ENCODE measurements at regions not wholly inside any gene's neighbourhood (a gene's known extent, or its start where the extent isn't known, plus 50 kb on each side); places are given as distances from the start of the nearest gene placed in this dataset.

- Histone ChIP-seq H3K27ac (no peak overlapping the region), H3K36me3 (ENCODE audit: low read depth) (no peaks in the 10 kb centered on the region), H3K4me1 (replicated peaks; ENCODE audit: insufficient read depth) (no peaks in the 10 kb centered on the region), H3K27me3 (ENCODE audit: insufficient read depth, low read depth) (no peaks in the 10 kb centered on the region), H3K9me2 (ENCODE audit: insufficient read depth) (no peaks in the 10 kb centered on the region; the same call in 1 of the 2 replicates), H3K4me3 (no peak overlapping the region), H3K9me3 (ENCODE audit: insufficient read depth, low read depth) (no peaks in the 10 kb centered on the region), H3K4me2 (no peak overlapping the region), H3K79me2 (ENCODE audit: low read depth) (no peaks in the 10 kb centered on the region), H4K20me1 (ENCODE audit: insufficient read depth) (no peaks in the 10 kb centered on the region), H2AFZ (no peak overlapping the region), H3F3A (ENCODE audit: insufficient read depth, low read depth) (no peaks in the 10 kb centered on the region)
- DNase-seq: no peak
- ChIA-PET POLR2A (ENCODE audit: unreplicated experiment) (no interaction called here), CTCF (no interaction called here)
- TF ChIP-seq, protein P1, sequence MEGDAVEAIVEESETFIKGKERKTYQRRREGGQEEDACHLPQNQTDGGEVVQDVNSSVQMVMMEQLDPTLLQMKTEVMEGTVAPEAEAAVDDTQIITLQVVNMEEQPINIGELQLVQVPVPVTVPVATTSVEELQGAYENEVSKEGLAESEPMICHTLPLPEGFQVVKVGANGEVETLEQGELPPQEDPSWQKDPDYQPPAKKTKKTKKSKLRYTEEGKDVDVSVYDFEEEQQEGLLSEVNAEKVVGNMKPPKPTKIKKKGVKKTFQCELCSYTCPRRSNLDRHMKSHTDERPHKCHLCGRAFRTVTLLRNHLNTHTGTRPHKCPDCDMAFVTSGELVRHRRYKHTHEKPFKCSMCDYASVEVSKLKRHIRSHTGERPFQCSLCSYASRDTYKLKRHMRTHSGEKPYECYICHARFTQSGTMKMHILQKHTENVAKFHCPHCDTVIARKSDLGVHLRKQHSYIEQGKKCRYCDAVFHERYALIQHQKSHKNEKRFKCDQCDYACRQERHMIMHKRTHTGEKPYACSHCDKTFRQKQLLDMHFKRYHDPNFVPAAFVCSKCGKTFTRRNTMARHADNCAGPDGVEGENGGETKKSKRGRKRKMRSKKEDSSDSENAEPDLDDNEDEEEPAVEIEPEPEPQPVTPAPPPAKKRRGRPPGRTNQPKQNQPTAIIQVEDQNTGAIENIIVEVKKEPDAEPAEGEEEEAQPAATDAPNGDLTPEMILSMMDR (conservative IDR thresholded peaks at IDR 0.05): no peak
- TF ChIP-seq EZH2 (IDR thresholded peaks at IDR 0.05; ENCODE audit: low read depth): no peak
- no TSS peak for BruUV-seq (replicated peaks)
- intact Hi-C loops (cut with micrococcal nuclease; ENCODE audit: unreplicated experiment): no loop called here
These were observed 155.6 kb upstream of the DAAM1 start for GRCh38 chr14:59032826-59033225.

DNA sequence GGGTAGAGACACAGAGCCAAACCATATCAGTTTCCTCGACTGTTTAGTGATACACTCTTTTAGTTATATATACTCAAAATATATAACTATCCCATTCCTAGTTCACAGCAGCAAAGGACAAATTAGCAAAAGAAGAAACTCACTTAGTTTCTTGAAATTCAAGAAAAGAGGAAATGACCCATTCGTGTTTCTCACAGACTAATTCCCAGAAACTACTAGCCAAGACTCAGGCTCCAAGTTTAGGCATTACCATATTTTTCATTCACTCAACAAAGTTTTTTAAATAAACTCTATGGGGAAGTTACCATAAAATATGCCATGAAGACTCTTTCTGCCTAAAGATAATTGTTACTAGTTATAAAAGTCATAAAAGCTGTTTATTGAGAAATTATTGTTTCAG is 152.3 kb upstream of the DAAM1 start:
- no peak overlapping the region for H3K27ac ChIP-seq
- intact Hi-C loops (cut with micrococcal nuclease; ENCODE audit: unreplicated experiment): no loop called here
- H3F3A ChIP-seq (ENCODE audit: insufficient read depth, low read depth): no peaks in the 10 kb centered on the region
- H3K4me1 ChIP-seq (replicated peaks; ENCODE audit: insufficient read depth): no peaks in the 10 kb centered on the region
- no peaks in the 10 kb centered on the region for H4K20me1 ChIP-seq (ENCODE audit: insufficient read depth)
- H3K27me3 ChIP-seq (ENCODE audit: insufficient read depth, low read depth): no peaks in the 10 kb centered on the region
- DNase-seq: no peak
- CTCF ChIA-PET: no interaction called here
- H3K4me2 ChIP-seq: no peak overlapping the region
- H2AFZ ChIP-seq: no peak overlapping the region
- BruUV-seq (replicated peaks): no TSS peak
- no peaks in the 10 kb centered on the region for H3K79me2 ChIP-seq (ENCODE audit: low read depth)
- POLR2A ChIA-PET (ENCODE audit: unreplicated experiment): no interaction called here
- TF ChIP-seq EZH2 (IDR thresholded peaks at IDR 0.05; ENCODE audit: low read depth): no peak
- TF ChIP-seq, protein P1 (conservative IDR thresholded peaks at IDR 0.05): no peak
- H3K36me3 ChIP-seq (ENCODE audit: low read depth): no peaks in the 10 kb centered on the region
- H3K4me3 ChIP-seq: no peak overlapping the region
- no peaks in the 10 kb centered on the region; the same call in 1 of the 2 replicates for H3K9me2 ChIP-seq (ENCODE audit: insufficient read depth)
- H3K9me3 ChIP-seq (ENCODE audit: insufficient read depth, low read depth): no peaks in the 10 kb centered on the region

DNA sequence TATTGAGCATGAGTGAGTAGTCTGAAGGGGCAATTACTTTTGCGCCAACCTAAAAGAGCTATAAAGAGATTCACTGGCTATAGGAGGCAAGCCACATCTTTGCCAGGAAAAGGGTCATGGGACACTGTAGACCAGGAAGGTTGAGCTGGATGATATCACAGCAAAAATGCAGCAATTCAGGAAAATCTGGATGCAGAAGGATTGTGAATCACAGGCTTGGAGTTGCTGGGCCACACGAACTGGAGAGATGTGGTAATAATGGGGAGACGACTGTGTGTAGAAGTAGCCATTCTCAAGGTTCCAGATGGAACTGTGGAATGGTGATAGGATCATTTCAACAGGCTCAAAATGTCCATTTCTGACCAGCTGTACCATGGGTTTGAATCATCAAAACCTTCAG is 151.4 kb upstream of the DAAM1 start:
- H3K9me2 ChIP-seq (ENCODE audit: insufficient read depth): no peaks in the 10 kb centered on the region; the same call in 1 of the 2 replicates
- H3K27me3 ChIP-seq (ENCODE audit: insufficient read depth, low read depth): no peaks in the 10 kb centered on the region
- H3K79me2 ChIP-seq (ENCODE audit: low read depth): no peaks in the 10 kb centered on the region
- POLR2A ChIA-PET (ENCODE audit: unreplicated experiment): no interaction called here
- CTCF ChIA-PET: interaction anchor here (0.6 kb wide), 1 partner anchor 88 kb away, joined by 3 read pairs; no protein-coding TSS in a partner anchor
- H3K4me1 ChIP-seq (replicated peaks; ENCODE audit: insufficient read depth): no peaks in the 10 kb centered on the region
- no peak overlapping the region for H2AFZ ChIP-seq
- no peaks in the 10 kb centered on the region for H3K9me3 ChIP-seq (ENCODE audit: insufficient read depth, low read depth)
- intact Hi-C loops (cut with micrococcal nuclease; ENCODE audit: unreplicated experiment): no loop called here
- BruUV-seq (replicated peaks): no TSS peak
- H3K4me2 ChIP-seq: no peak overlapping the region
- no peak overlapping the region for H3K4me3 ChIP-seq
- H3K27ac ChIP-seq: no peak overlapping the region
- no peaks in the 10 kb centered on the region for H3F3A ChIP-seq (ENCODE audit: insufficient read depth, low read depth)
- no peaks in the 10 kb centered on the region for H3K36me3 ChIP-seq (ENCODE audit: low read depth)
- DNase-seq: peak in 1 of 2 experiments; percentile 44
- TF ChIP-seq, protein P1 (conservative IDR thresholded peaks at IDR 0.05): no peak
- no peak for TF ChIP-seq EZH2 (IDR thresholded peaks at IDR 0.05; ENCODE audit: low read depth)
- no peaks in the 10 kb centered on the region for H4K20me1 ChIP-seq (ENCODE audit: insufficient read depth)
